ENCODE measurements at regions not wholly inside any gene's neighbourhood (a gene's known extent, or its start where the extent isn't known, plus 50 kb on each side); places are given as distances from the start of the nearest gene placed in this dataset.

- TF ChIP-seq EP300 (IDR thresholded peaks at IDR 0.05; ENCODE audit: borderline replicate concordance in 1 of 2, low read depth in 2 of 2, low read length in 2 of 2): no peak
- no peak for TF ChIP-seq CEBPB (IDR thresholded peaks at IDR 0.05; ENCODE audit: low read depth, low read length)
- TF ChIP-seq TBP (IDR thresholded peaks at IDR 0.05; ENCODE audit: low read depth, low read length): no peak
Observed at GRCh38 chr6:67706388-67706787, 928.7 kb upstream of the ADGRB3 start (continued).

Measured in H1 (cell line).